ENCODE measurements at regions not wholly inside any gene's neighbourhood (a gene's known extent, or its start where the extent isn't known, plus 50 kb on each side); places are given as distances from the start of the nearest gene placed in this dataset.

- intact Hi-C loops (cut with micrococcal nuclease) = no loop called here
- DNase-seq = no peak
These were observed 222.8 kb upstream of the UBE2E2 start for GRCh38 chr3:22980346-22980745.

GRCh38 chr3:22981166-22981565 lies 222.0 kb upstream of the UBE2E2 start:
- intact Hi-C loops (cut with micrococcal nuclease) = no loop called here
- no peak for TF ChIP-seq CTCF (IDR thresholded peaks at IDR 0.05; ENCODE audit: borderline replicate concordance)
- peaks cover 4% of the 10 kb centered on the region for H3K4me1 ChIP-seq
- H3K36me3 ChIP-seq = no peaks in the 10 kb centered on the region
- H3K4me3 ChIP-seq = no peak overlapping the region
- H3K27ac ChIP-seq (replicated peaks) = no peak overlapping the region
- H3K27me3 ChIP-seq (ENCODE audit: low read depth) = no peaks in the 10 kb centered on the region
- peaks cover 11% of the 10 kb centered on the region for H3K9me3 ChIP-seq (replicated peaks)
- DNase-seq = no peak

More at GRCh38 chr3:22980346-22980745, 222.8 kb upstream of the UBE2E2 start:
- TF ChIP-seq CTCF (IDR thresholded peaks at IDR 0.05; ENCODE audit: borderline replicate concordance) = no peak
- Histone ChIP-seq H3K9me3 (replicated peaks) (peaks cover 3% of the 10 kb centered on the region), H3K36me3 (no peaks in the 10 kb centered on the region), H3K27me3 (ENCODE audit: low read depth) (no peaks in the 10 kb centered on the region), H3K4me1 (peaks cover 4% of the 10 kb centered on the region), H3K4me3 (no peak overlapping the region), H3K27ac (replicated peaks) (no peak overlapping the region)

GRCh38 chr3:22981861-22982260 lies 221.3 kb upstream of the UBE2E2 start:
- Histone ChIP-seq H3K9me3 (replicated peaks) (peaks cover 11% of the 10 kb centered on the region), H3K4me3 (no peak overlapping the region), H3K27ac (replicated peaks) (no peak overlapping the region), H3K4me1 (peaks cover 4% of the 10 kb centered on the region), H3K36me3 (no peaks in the 10 kb centered on the region), H3K27me3 (ENCODE audit: low read depth) (no peaks in the 10 kb centered on the region)
- no peak for TF ChIP-seq CTCF (IDR thresholded peaks at IDR 0.05; ENCODE audit: borderline replicate concordance)
- no peak for DNase-seq
- intact Hi-C loops (cut with micrococcal nuclease) = no loop called here

GRCh38 chr3:22982981-22983587 lies 220.0 kb upstream of the UBE2E2 start:
- no peak for DNase-seq
- Histone ChIP-seq H3K9me3 (replicated peaks) (peaks cover 11% of the 10 kb centered on the region), H3K27me3 (ENCODE audit: low read depth) (no peaks in the 10 kb centered on the region), H3K4me1 (peaks cover 5% of the 10 kb centered on the region), H3K27ac (replicated peaks) (no peak overlapping the region), H3K36me3 (no peaks in the 10 kb centered on the region), H3K4me3 (no peak overlapping the region)
- intact Hi-C loops (cut with micrococcal nuclease) = no loop called here
- no peak for TF ChIP-seq CTCF (IDR thresholded peaks at IDR 0.05; ENCODE audit: borderline replicate concordance)

- DNase-seq = no peak
- Histone ChIP-seq H3K27me3 (ENCODE audit: low read depth) (no peaks in the 10 kb centered on the region), H3K4me3 (no peak overlapping the region), H3K4me1 (peaks cover 9% of the 10 kb centered on the region), H3K27ac (replicated peaks) (no peak overlapping the region), H3K36me3 (no peaks in the 10 kb centered on the region), H3K9me3 (replicated peaks) (peaks cover 11% of the 10 kb centered on the region)
- no peak for TF ChIP-seq CTCF (IDR thresholded peaks at IDR 0.05; ENCODE audit: borderline replicate concordance)
- intact Hi-C loops (cut with micrococcal nuclease) = no loop called here
These were observed 216.2 kb upstream of the UBE2E2 start for GRCh38 chr3:22986958-22987357.

Measured in left ventricle myocardium inferior (tissue), 1 donor.